ENCODE measurements at regions not wholly inside any gene's neighbourhood (a gene's known extent, or its start where the extent isn't known, plus 50 kb on each side); places are given as distances from the start of the nearest gene placed in this dataset.

DNA sequence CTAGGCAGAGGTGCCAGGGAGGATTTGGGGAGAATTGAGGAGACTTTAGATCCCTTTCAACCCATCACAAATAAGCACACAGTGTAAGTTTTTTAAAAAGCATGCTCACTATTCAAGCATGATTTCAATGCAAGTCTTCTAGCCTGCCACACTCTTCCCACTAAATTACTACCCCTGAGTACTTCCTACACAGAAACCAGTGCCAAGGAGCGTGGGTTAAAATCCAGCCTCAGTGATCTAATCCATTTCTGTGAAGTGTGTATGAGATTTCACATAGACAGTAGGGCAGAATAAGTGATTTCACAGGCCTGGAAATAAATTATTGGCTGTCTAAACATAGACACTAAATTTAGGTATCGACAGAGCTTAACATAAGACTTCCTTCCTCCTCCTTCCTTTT lies 142.9 kb upstream of the ATP1B1 start:
- no peak overlapping the region for H3K27ac Mint-ChIP-seq (ENCODE audit: unreplicated experiment)
- H3K4me3 Mint-ChIP-seq (ENCODE audit: unreplicated experiment), result no peak overlapping the region
- peaks cover 1% of the 10 kb centered on the region for H3K36me3 Mint-ChIP-seq (ENCODE audit: low read depth)
- H3K9me3 Mint-ChIP-seq (ENCODE audit: low read depth), result no peaks in the 10 kb centered on the region
- H3K4me1 Mint-ChIP-seq (ENCODE audit: low read depth), result peaks cover 7% of the 10 kb centered on the region
- H3K27me3 Mint-ChIP-seq (ENCODE audit: low read depth), result no peaks in the 10 kb centered on the region
- no peak for DNase-seq (ENCODE audit: low spot score)
- TF ChIP-seq, protein P1, sequence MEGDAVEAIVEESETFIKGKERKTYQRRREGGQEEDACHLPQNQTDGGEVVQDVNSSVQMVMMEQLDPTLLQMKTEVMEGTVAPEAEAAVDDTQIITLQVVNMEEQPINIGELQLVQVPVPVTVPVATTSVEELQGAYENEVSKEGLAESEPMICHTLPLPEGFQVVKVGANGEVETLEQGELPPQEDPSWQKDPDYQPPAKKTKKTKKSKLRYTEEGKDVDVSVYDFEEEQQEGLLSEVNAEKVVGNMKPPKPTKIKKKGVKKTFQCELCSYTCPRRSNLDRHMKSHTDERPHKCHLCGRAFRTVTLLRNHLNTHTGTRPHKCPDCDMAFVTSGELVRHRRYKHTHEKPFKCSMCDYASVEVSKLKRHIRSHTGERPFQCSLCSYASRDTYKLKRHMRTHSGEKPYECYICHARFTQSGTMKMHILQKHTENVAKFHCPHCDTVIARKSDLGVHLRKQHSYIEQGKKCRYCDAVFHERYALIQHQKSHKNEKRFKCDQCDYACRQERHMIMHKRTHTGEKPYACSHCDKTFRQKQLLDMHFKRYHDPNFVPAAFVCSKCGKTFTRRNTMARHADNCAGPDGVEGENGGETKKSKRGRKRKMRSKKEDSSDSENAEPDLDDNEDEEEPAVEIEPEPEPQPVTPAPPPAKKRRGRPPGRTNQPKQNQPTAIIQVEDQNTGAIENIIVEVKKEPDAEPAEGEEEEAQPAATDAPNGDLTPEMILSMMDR (IDR thresholded peaks at IDR 0.05), result no peak

- Mint-ChIP-seq H3K9me3 (ENCODE audit: low read depth) (no peaks in the 10 kb centered on the region), H3K27ac (ENCODE audit: unreplicated experiment) (no peak overlapping the region), H3K36me3 (ENCODE audit: low read depth) (peaks cover 1% of the 10 kb centered on the region), H3K4me3 (ENCODE audit: unreplicated experiment) (no peak overlapping the region), H3K4me1 (ENCODE audit: low read depth) (no peaks in the 10 kb centered on the region), H3K27me3 (ENCODE audit: low read depth) (no peaks in the 10 kb centered on the region)
- TF ChIP-seq, protein P1 (IDR thresholded peaks at IDR 0.05), result no peak
- DNase-seq (ENCODE audit: low spot score), result no peak
These were observed 142.0 kb upstream of the ATP1B1 start for GRCh38 chr1:168964478-168964877.

GRCh38 chr1:168966217-168966616 lies 140.3 kb upstream of the ATP1B1 start:
- no peaks in the 10 kb centered on the region for H3K27me3 Mint-ChIP-seq (ENCODE audit: low read depth)
- no peak for DNase-seq (ENCODE audit: low spot score)
- H3K27ac Mint-ChIP-seq (ENCODE audit: unreplicated experiment), result no peak overlapping the region
- H3K36me3 Mint-ChIP-seq (ENCODE audit: low read depth), result peaks cover 1% of the 10 kb centered on the region
- no peaks in the 10 kb centered on the region for H3K9me3 Mint-ChIP-seq (ENCODE audit: low read depth)
- peaks cover 6% of the 10 kb centered on the region for H3K4me1 Mint-ChIP-seq (ENCODE audit: low read depth)
- no peak overlapping the region for H3K4me3 Mint-ChIP-seq (ENCODE audit: unreplicated experiment)
- TF ChIP-seq, protein P1 (IDR thresholded peaks at IDR 0.05), result no peak

DNA sequence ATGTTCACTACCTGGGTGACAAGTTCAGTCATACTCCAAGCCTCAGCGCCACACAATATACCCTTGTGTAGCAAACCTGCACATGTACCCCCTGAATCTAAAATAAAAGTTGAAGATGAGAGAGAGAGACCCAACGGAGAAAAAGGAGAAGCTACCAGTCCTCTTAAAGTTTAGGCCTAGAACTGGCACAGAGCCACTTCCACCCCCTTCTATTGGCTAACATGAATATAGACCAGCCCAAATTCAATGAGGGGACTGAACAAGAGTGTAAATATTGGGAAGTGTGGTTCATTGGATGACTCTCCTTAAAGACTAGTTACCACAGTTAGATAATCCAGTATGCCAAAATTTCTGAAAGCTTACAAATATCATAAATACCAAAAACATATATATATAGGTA lies 139.9 kb upstream of the ATP1B1 start:
- Mint-ChIP-seq H3K27ac (ENCODE audit: unreplicated experiment) (no peak overlapping the region), H3K9me3 (ENCODE audit: low read depth) (no peaks in the 10 kb centered on the region), H3K4me1 (ENCODE audit: low read depth) (peaks cover 6% of the 10 kb centered on the region), H3K4me3 (ENCODE audit: unreplicated experiment) (no peak overlapping the region), H3K36me3 (ENCODE audit: low read depth) (peaks cover 1% of the 10 kb centered on the region), H3K27me3 (ENCODE audit: low read depth) (no peaks in the 10 kb centered on the region)
- no peak for DNase-seq (ENCODE audit: low spot score)
- TF ChIP-seq, protein P1 (IDR thresholded peaks at IDR 0.05), result no peak

DNA sequence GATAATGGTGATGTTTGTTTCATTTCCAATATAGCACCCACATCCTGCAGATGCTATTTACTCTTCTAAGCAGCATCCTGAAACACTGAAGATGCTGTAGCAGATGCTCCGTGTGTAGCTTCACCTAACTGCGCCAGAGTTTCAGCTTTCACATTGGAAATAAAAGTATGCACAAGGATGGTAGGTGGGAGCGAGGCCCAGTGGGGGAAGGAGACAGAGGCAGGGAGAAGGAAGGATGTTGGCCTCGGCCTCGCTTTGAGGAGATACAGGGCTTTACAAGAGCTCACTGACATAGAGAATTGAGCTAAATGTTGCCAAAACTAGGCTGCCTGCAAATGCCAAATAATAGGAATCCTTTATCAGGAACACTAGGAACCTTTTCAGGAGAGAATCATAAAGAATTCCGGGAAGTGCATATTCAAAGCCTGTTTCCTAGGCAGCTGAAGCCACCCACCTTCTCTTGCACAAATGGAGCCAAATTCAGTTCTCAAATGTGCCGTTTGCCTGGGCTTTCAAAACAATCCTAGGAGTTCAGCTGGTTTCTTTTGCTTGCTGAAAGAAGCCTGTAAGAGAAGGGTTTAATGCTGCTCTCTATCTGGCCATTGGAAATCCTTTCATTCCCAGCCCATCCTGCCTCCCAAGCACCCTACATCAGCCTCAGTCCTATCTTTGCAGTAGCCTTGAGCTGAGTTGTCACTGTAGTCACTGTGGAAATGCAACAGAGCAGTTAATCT lies 135.4 kb upstream of the ATP1B1 start:
- TF ChIP-seq, protein P1 (IDR thresholded peaks at IDR 0.05), result no peak
- Mint-ChIP-seq H3K27ac (ENCODE audit: unreplicated experiment) (no peak overlapping the region), H3K36me3 (ENCODE audit: low read depth) (no peaks in the 10 kb centered on the region), H3K27me3 (ENCODE audit: low read depth) (no peaks in the 10 kb centered on the region), H3K4me3 (ENCODE audit: unreplicated experiment) (no peak overlapping the region), H3K9me3 (ENCODE audit: low read depth) (no peaks in the 10 kb centered on the region), H3K4me1 (ENCODE audit: low read depth) (peaks cover 8% of the 10 kb centered on the region)
- DNase-seq (ENCODE audit: low spot score), result no peak
